GM18858 (cell line): ENCODE measurements at regions not wholly inside any gene's neighbourhood (a gene's known extent, or its start where the extent isn't known, plus 50 kb on each side); places are given as distances from the start of the nearest gene placed in this dataset.
A peak's percentile ranks its signal among the peaks of the same experiment; 100 is the strongest.

Experiments
- ATAC-seq: cut with Tn5 transposase; IDR thresholded peaks from one replicate; pipeline ENCODE4 v1.9.1; 2021; ENCODE audit not compliant: unreplicated experiment

- no peak for ATAC-seq
These were observed 147.8 kb upstream of the KCNMB2 start for GRCh38 chr3:178388473-178388872.

- no peak for ATAC-seq
These were observed 147.0 kb upstream of the KCNMB2 start for GRCh38 chr3:178389258-178389657.

GRCh38 chr3:178392511-178392926 is 143.7 kb upstream of the KCNMB2 start:
- no peak for ATAC-seq

- no peak for ATAC-seq
These were observed 143.1 kb upstream of the KCNMB2 start for GRCh38 chr3:178393146-178393545.

- no peak for ATAC-seq
These were observed 142.4 kb upstream of the KCNMB2 start for GRCh38 chr3:178393824-178394223.

GRCh38 chr3:178396318-178396717 is 139.9 kb upstream of the KCNMB2 start:
- ATAC-seq, result no peak

- ATAC-seq, result no peak
These were observed 139.0 kb upstream of the KCNMB2 start for GRCh38 chr3:178397202-178397601.

- no peak for ATAC-seq
These were observed 138.4 kb upstream of the KCNMB2 start for GRCh38 chr3:178397836-178398235.

GRCh38 chr3:178404961-178405360 is 131.3 kb upstream of the KCNMB2 start:
- no peak for ATAC-seq

GRCh38 chr3:178405531-178405930 is 130.7 kb upstream of the KCNMB2 start:
- ATAC-seq, result no peak

- no peak for ATAC-seq
These were observed 130.0 kb upstream of the KCNMB2 start for GRCh38 chr3:178406206-178406605.

- no peak for ATAC-seq
These were observed 120.9 kb upstream of the KCNMB2 start for GRCh38 chr3:178415384-178415783.

GRCh38 chr3:178417736-178418135 is 118.5 kb upstream of the KCNMB2 start:
- ATAC-seq, result no peak

- ATAC-seq, result no peak
These were observed 117.2 kb upstream of the KCNMB2 start for GRCh38 chr3:178419071-178419470.

GRCh38 chr3:178420033-178420432 is 116.2 kb upstream of the KCNMB2 start:
- no peak for ATAC-seq

GRCh38 chr3:178421069-178421468 is 115.2 kb upstream of the KCNMB2 start:
- no peak for ATAC-seq

GRCh38 chr3:178422406-178422805 is 113.8 kb upstream of the KCNMB2 start:
- ATAC-seq, result no peak

GRCh38 chr3:178428037-178428436 is 108.2 kb upstream of the KCNMB2 start:
- no peak for ATAC-seq

- ATAC-seq, result no peak
These were observed 101.9 kb upstream of the KCNMB2 start for GRCh38 chr3:178434206-178434805.

- ATAC-seq, result no peak
These were observed 100.7 kb upstream of the KCNMB2 start for GRCh38 chr3:178435575-178435974.

GRCh38 chr3:178436773-178437172 is 99.5 kb upstream of the KCNMB2 start:
- peak; percentile 55 for ATAC-seq

- no peak for ATAC-seq
These were observed 99.0 kb upstream of the KCNMB2 start for GRCh38 chr3:178437236-178437635.

- ATAC-seq, result no peak
These were observed 96.7 kb upstream of the KCNMB2 start for GRCh38 chr3:178439504-178439903.
